OCI-LY3 (cell line): ENCODE measurements at regions not wholly inside any gene's neighbourhood (a gene's known extent, or its start where the extent isn't known, plus 50 kb on each side); places are given as distances from the start of the nearest gene placed in this dataset.

Experiments
- EZH2phosphoT487 ChIP-seq: fragments of 200-600 bp; shearing (Covaris generic); IDR thresholded peaks from 2 replicates; pipeline ENCODE4 v1.6.1; 2018; ENCODE audit warnings: antibody characterized with exemption, mixed run types, low read depth
- TF ChIP-seq, protein P1 (sequence below): fragments of 200-600, 300-600 bp; sonication (generic); IDR thresholded peaks from 2 replicates; pipeline ENCODE4 v1.5.1; 2014; ENCODE audit warnings: antibody characterized with exemption, low read length, low read depth

- TF ChIP-seq, protein P1, sequence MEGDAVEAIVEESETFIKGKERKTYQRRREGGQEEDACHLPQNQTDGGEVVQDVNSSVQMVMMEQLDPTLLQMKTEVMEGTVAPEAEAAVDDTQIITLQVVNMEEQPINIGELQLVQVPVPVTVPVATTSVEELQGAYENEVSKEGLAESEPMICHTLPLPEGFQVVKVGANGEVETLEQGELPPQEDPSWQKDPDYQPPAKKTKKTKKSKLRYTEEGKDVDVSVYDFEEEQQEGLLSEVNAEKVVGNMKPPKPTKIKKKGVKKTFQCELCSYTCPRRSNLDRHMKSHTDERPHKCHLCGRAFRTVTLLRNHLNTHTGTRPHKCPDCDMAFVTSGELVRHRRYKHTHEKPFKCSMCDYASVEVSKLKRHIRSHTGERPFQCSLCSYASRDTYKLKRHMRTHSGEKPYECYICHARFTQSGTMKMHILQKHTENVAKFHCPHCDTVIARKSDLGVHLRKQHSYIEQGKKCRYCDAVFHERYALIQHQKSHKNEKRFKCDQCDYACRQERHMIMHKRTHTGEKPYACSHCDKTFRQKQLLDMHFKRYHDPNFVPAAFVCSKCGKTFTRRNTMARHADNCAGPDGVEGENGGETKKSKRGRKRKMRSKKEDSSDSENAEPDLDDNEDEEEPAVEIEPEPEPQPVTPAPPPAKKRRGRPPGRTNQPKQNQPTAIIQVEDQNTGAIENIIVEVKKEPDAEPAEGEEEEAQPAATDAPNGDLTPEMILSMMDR = no peak
- no peak for TF ChIP-seq EZH2phosphoT487
These were observed 205.8 kb upstream of the LYPLAL1 start for GRCh38 chr1:218967836-218968235.
